ENCODE measurements at regions not wholly inside any gene's neighbourhood (a gene's known extent, or its start where the extent isn't known, plus 50 kb on each side); places are given as distances from the start of the nearest gene placed in this dataset.

- TF ChIP-seq CTCF (IDR thresholded peaks at IDR 0.05 in 4 of 5, conservative IDR thresholded peaks at IDR 0.05 in 1 of 5) = no peak
- no peak for TF ChIP-seq POLR2A (IDR thresholded peaks at IDR 0.05)
These were observed 429.5 kb upstream of the WWC1 start for GRCh38 chr5:167861928-167862426.

All from gastrocnemius medialis (tissue), 4 donors.